ENCODE measurements at regions not wholly inside any gene's neighbourhood (a gene's known extent, or its start where the extent isn't known, plus 50 kb on each side); places are given as distances from the start of the nearest gene placed in this dataset.

DNA sequence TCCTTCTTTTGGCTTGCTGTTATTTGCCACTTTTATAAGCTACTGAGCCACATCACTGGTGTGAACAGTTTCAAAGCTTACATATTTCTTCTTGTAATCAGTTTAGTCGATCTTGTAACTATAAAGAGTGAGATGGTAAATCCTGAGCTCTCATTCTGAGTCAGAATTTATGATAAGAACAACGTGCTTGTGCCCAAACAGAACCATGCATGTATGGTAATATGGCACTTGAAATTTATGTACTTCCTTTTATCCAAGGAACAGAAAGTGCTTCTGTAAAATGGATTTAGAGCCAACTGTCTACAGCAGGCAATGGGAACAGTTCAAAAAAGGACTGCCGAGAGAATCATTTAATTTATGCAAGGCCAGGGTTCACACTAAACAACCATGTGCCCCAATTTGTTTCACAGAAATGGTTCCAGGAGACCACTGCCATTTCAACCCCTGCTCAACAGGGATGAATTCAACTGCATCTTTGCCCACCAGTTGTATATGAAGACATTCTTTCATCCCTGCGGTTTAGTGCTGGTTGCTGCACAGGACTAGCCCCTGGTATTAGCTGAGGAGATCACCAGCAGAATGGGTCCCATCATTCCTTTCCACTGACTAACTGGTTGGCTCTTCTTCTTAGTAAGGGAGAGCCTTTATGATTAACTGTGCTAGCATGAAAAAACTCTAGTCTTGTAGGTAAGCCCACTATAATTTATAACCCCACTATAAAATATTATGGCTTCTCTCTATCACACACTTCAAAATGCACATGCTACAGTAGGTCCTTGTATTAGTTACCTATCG lies 162.9 kb upstream of the PGRMC2 start:
- no peaks in the 10 kb centered on the region for H4K20me1 ChIP-seq (ENCODE audit: control insufficient read depth, extremely low read depth, insufficient read depth, low read length)
- H3K27ac ChIP-seq (ENCODE audit: control insufficient read depth, insufficient read depth, low read length), result no peak overlapping the region
- no peaks in the 10 kb centered on the region for H3K27me3 ChIP-seq (ENCODE audit: control insufficient read depth, extremely low read depth, insufficient read depth, low read length)
- peaks cover 7% of the 10 kb centered on the region for H3K79me2 ChIP-seq (ENCODE audit: control insufficient read depth, insufficient read depth, low read length)
- peaks cover 20% of the 10 kb centered on the region for H3K4me1 ChIP-seq (ENCODE audit: control insufficient read depth, extremely low read depth, insufficient read depth, low read length)
- H3K9ac ChIP-seq (ENCODE audit: control insufficient read depth, extremely low read depth, insufficient read depth, low read length), result no peak overlapping the region
- no peaks in the 10 kb centered on the region for H3K9me3 ChIP-seq (ENCODE audit: control insufficient read depth, low read depth, low read length)
- no peaks in the 10 kb centered on the region for H3K9me1 ChIP-seq (ENCODE audit: control insufficient read depth, extremely low read depth, insufficient read depth, low read length)
- no peak for TF ChIP-seq EZH2 (IDR thresholded peaks at IDR 0.05; ENCODE audit: low read length)
- TF ChIP-seq, protein P1, sequence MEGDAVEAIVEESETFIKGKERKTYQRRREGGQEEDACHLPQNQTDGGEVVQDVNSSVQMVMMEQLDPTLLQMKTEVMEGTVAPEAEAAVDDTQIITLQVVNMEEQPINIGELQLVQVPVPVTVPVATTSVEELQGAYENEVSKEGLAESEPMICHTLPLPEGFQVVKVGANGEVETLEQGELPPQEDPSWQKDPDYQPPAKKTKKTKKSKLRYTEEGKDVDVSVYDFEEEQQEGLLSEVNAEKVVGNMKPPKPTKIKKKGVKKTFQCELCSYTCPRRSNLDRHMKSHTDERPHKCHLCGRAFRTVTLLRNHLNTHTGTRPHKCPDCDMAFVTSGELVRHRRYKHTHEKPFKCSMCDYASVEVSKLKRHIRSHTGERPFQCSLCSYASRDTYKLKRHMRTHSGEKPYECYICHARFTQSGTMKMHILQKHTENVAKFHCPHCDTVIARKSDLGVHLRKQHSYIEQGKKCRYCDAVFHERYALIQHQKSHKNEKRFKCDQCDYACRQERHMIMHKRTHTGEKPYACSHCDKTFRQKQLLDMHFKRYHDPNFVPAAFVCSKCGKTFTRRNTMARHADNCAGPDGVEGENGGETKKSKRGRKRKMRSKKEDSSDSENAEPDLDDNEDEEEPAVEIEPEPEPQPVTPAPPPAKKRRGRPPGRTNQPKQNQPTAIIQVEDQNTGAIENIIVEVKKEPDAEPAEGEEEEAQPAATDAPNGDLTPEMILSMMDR (optimal IDR thresholded peaks at IDR 0.05 in 1 of 3, IDR thresholded peaks at IDR 0.05 in 1 of 3, conservative IDR thresholded peaks at IDR 0.05 in 1 of 3; ENCODE audit: extremely low read depth in 1 of 3, insufficient read depth in 2 of 3, low read length in 3 of 3), result no peak
- no peak overlapping the region for H3K4me2 ChIP-seq (ENCODE audit: control insufficient read depth, extremely low read depth, insufficient read depth, low read depth, low read length)
- H3K36me3 ChIP-seq (ENCODE audit: control insufficient read depth in 2 of 2, extremely low read depth in 1 of 2, insufficient read depth in 2 of 2, low read length in 2 of 2), result no peaks in the 10 kb centered on the region
- DNase-seq (ENCODE audit: low read depth, low spot score), result no peak
- no peak overlapping the region for H3K4me3 ChIP-seq (ENCODE audit: control insufficient read depth in 2 of 3, extremely low read depth in 1 of 3, insufficient read depth in 2 of 3, low read depth in 1 of 3, low read length in 3 of 3)
- H2AFZ ChIP-seq (ENCODE audit: control insufficient read depth, low read length), result no peak overlapping the region
- dilution Hi-C loops (cut with MboI; ENCODE audit: extremely low pct_ligation_motif_present, low sequenced_read_pairs), result no loop called here
- no peak for FAIRE-seq

DNA sequence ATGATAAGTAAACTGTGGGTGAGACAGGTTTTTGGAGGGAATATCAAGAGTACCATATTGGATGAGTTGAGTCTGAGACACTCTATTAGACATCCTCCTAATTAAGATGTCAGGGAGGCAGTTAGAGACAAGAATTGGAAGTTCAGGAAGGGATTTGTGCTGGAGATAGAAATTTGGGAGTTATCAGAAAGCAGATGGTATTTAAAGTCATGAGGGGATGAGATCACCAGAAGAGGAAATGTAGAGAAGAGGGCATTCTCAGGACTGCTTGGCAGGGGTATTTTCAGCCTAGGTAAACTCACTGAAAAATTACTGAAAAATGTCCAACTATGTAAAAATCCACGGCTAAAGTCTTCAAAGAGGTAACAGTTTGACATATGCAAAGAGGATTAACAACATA lies 161.6 kb upstream of the PGRMC2 start:
- dilution Hi-C loops (cut with MboI; ENCODE audit: extremely low pct_ligation_motif_present, low sequenced_read_pairs), result no loop called here
- Histone ChIP-seq H2AFZ (ENCODE audit: control insufficient read depth, low read length) (no peak overlapping the region), H3K36me3 (ENCODE audit: control insufficient read depth in 2 of 2, extremely low read depth in 1 of 2, insufficient read depth in 2 of 2, low read length in 2 of 2) (no peaks in the 10 kb centered on the region), H3K9me3 (ENCODE audit: control insufficient read depth, low read depth, low read length) (no peaks in the 10 kb centered on the region), H3K27me3 (ENCODE audit: control insufficient read depth, extremely low read depth, insufficient read depth, low read length) (no peaks in the 10 kb centered on the region), H3K79me2 (ENCODE audit: control insufficient read depth, insufficient read depth, low read length) (peaks cover 5% of the 10 kb centered on the region), H3K27ac (ENCODE audit: control insufficient read depth, insufficient read depth, low read length) (no peak overlapping the region), H3K4me3 (ENCODE audit: control insufficient read depth in 2 of 3, extremely low read depth in 1 of 3, insufficient read depth in 2 of 3, low read depth in 1 of 3, low read length in 3 of 3) (no peak overlapping the region), H3K9me1 (ENCODE audit: control insufficient read depth, extremely low read depth, insufficient read depth, low read length) (no peaks in the 10 kb centered on the region), H3K9ac (ENCODE audit: control insufficient read depth, extremely low read depth, insufficient read depth, low read length) (no peak overlapping the region), H4K20me1 (ENCODE audit: control insufficient read depth, extremely low read depth, insufficient read depth, low read length) (no peaks in the 10 kb centered on the region), H3K4me2 (ENCODE audit: control insufficient read depth, extremely low read depth, insufficient read depth, low read depth, low read length) (no peak overlapping the region), H3K4me1 (ENCODE audit: control insufficient read depth, extremely low read depth, insufficient read depth, low read length) (peaks cover 15% of the 10 kb centered on the region)
- DNase-seq (ENCODE audit: low read depth, low spot score) (no peak), FAIRE-seq (no peak)
- TF ChIP-seq, protein P1 (optimal IDR thresholded peaks at IDR 0.05 in 1 of 3, IDR thresholded peaks at IDR 0.05 in 1 of 3, conservative IDR thresholded peaks at IDR 0.05 in 1 of 3; ENCODE audit: extremely low read depth in 1 of 3, insufficient read depth in 2 of 3, low read length in 3 of 3), result no peak
- no peak for TF ChIP-seq EZH2 (IDR thresholded peaks at IDR 0.05; ENCODE audit: low read length)

Data from keratinocyte (primary cell).